HUES64 (cell line): ENCODE measurements at regions not wholly inside any gene's neighbourhood (a gene's known extent, or its start where the extent isn't known, plus 50 kb on each side); places are given as distances from the start of the nearest gene placed in this dataset.
"Not testable (repeated sequence)": the region's sequence is repeated elsewhere in the genome, so short reads cannot be mapped to it uniquely, and the experiment has no call there.

Experiments used
- H3K27ac ChIP-seq: 2 replicates; pipeline ENCODE4 v1.7.0; 2013; ENCODE audit warnings: low read depth, low read length, inconsistent platforms
- H3K27me3 ChIP-seq: 2 replicates; pipeline ENCODE4 v1.6.1; 2013; ENCODE audit warnings: mild to moderate bottlenecking, low read length; ENCODE audit not compliant: insufficient read depth
- H3K36me3 ChIP-seq: 2 replicates; pipeline ENCODE4 v1.6.1; 2013; ENCODE audit warnings: mild to moderate bottlenecking, low read length; ENCODE audit not compliant: insufficient read depth
- H3K4me1 ChIP-seq: 2 replicates; pipeline ENCODE4 v1.6.1; 2013; ENCODE audit warnings: mild to moderate bottlenecking, low read length, moderate library complexity; ENCODE audit not compliant: insufficient read depth
- H3K4me3 ChIP-seq: 2 replicates; pipeline ENCODE4 v1.5.1; 2013; ENCODE audit warnings: mild to moderate bottlenecking, low read length, moderate library complexity
- H3K9ac ChIP-seq: 2 replicates; pipeline ENCODE4 v1.6.1; 2013; ENCODE audit warnings: mild to moderate bottlenecking, low read depth, low read length
- H3K9me3 ChIP-seq: 2 replicates; pipeline ENCODE4 v1.6.1; 2013; ENCODE audit warnings: low read depth, low read length; ENCODE audit not compliant: insufficient read depth
- WGBS: fragments of 150-250, 120-280 bp; methylation state at CpG from one replicate; pipeline ENCODE4 v1.1.7; 2013; ENCODE audit warnings: missing lambda C conversion rate; 5-methylcytosine and 5-hydroxymethylcytosine counted together

GRCh38 chr16:34609435-34609834 lies 1150.0 kb downstream of the TP53TG3F start:
- 93% methylated on average over 16 of the region's 16 CpGs for WGBS

More at GRCh38 chr16:34609435-34609834, 1150.0 kb downstream of the TP53TG3F start:
- H3K9ac ChIP-seq, H3K27me3 ChIP-seq, H3K36me3 ChIP-seq, H3K27ac ChIP-seq, H3K4me1 ChIP-seq: not testable (repeated sequence)
- peak overlapping the region; percentile 15; the same call in 1 of the 2 replicates for H3K4me3 ChIP-seq
- peaks cover 94% of the 10 kb centered on the region for H3K9me3 ChIP-seq
